ENCODE measurements at regions not wholly inside any gene's neighbourhood (a gene's known extent, or its start where the extent isn't known, plus 50 kb on each side); places are given as distances from the start of the nearest gene placed in this dataset.

- TF ChIP-seq ZNF12 (CRISPR knock-in tag; IDR thresholded peaks at IDR 0.05): no peak
- TF ChIP-seq AFF4 (CRISPR knock-in tag; IDR thresholded peaks at IDR 0.05): no peak
- no peak for TF ChIP-seq NFYB (CRISPR knock-in tag; IDR thresholded peaks at IDR 0.05)
- no peak for TF ChIP-seq EZH2 (conservative IDR thresholded peaks at IDR 0.05; ENCODE audit: low read depth, low read length)
- TF ChIP-seq RFX5 (IDR thresholded peaks at IDR 0.05; ENCODE audit: low read depth, low read length): no peak
- no peak for TF ChIP-seq ATF2 (CRISPR knock-in tag; IDR thresholded peaks at IDR 0.05)
- TF ChIP-seq REST (IDR thresholded peaks at IDR 0.05; ENCODE audit: borderline replicate concordance in 1 of 2, low read depth in 1 of 2, low read length in 2 of 2): no peak
- no peak for TF ChIP-seq BCL6 (CRISPR knock-in tag; IDR thresholded peaks at IDR 0.05)
- TF ChIP-seq ZNF274 (CRISPR knock-in tag; IDR thresholded peaks at IDR 0.05): no peak
- no peak for TF ChIP-seq POLR2A (IDR thresholded peaks at IDR 0.05; ENCODE audit: insufficient read depth in 1 of 2, low read depth in 2 of 2, low read length in 2 of 2)
- TF ChIP-seq ZNF281 (CRISPR knock-in tag; IDR thresholded peaks at IDR 0.05; ENCODE audit: borderline replicate concordance): no peak
These were observed 828.3 kb downstream of the TECRL start for GRCh38 chr4:63580796-63581475.

All from HepG2 (cell line).